H1 (cell line): ENCODE measurements at regions not wholly inside any gene's neighbourhood (a gene's known extent, or its start where the extent isn't known, plus 50 kb on each side); places are given as distances from the start of the nearest gene placed in this dataset.

ENCODE experiments used
- CTCF ChIA-PET: fragments of 300-600 bp; sonication (Branson Sonifier 250); formaldehyde crosslinking; loops from one replicate; lab custom pipeline; 2021; ENCODE audit not compliant: partially characterized antibody; lab: Charles Lee
- POLR2A ChIA-PET: fragments of 300-600 bp; sonication (Branson Sonifier 250); formaldehyde crosslinking; loops from one replicate; lab custom pipeline; 2021; ENCODE audit warnings: inconsistent platforms; ENCODE audit not compliant: partially characterized antibody; lab: Charles Lee
- DNase-seq, 2 experiments: peaks; one replicate each; pipeline versions ENCODE4 v3.0.0 to v3.0.0-alpha.2; 2010 to 2022; ENCODE audit warnings: low spot score in 2 of 2, low read depth in 1 of 2, mixed read lengths in 1 of 2
- FAIRE-seq: peaks from 2 replicates; lab custom pipeline; 2011; peaks lifted over from hg19 to GRCh38; lab: Jason Lieb, UNC
- H2AFZ ChIP-seq: 2 replicates; pipeline ENCODE4 v1.8.1; 2012; ENCODE audit warnings: low read length, inconsistent platforms
- H2AK5ac ChIP-seq: 2 replicates; pipeline ENCODE4 v1.6.1; 2013; ENCODE audit warnings: low read depth, low read length
- H2BK120ac ChIP-seq: replicated peaks from 2 replicates; pipeline ENCODE3; 2013; ENCODE audit warnings: low read depth, low read length, inconsistent platforms
- H2BK12ac ChIP-seq: 2 replicates; pipeline ENCODE4 v1.6.1; 2013; ENCODE audit warnings: low read depth, low read length
- H2BK15ac ChIP-seq: 2 replicates; pipeline ENCODE4 v1.6.1; 2013; ENCODE audit warnings: low read length
- H2BK20ac ChIP-seq: 2 replicates; pipeline ENCODE4 v1.6.1; 2013; ENCODE audit warnings: low read length
- H2BK5ac ChIP-seq: 2 replicates; pipeline ENCODE4 v1.6.1; 2013; ENCODE audit warnings: low read depth, low read length
- H3K14ac ChIP-seq: 2 replicates; pipeline ENCODE4 v1.6.1; 2013; ENCODE audit warnings: inconsistent platforms; ENCODE audit not compliant: insufficient read length
- H3K18ac ChIP-seq: 2 replicates; pipeline ENCODE4 v1.6.1; 2013; ENCODE audit warnings: low read length; ENCODE audit errors: extremely low read depth
- H3K23ac ChIP-seq: 2 replicates; pipeline ENCODE4 v1.6.1; 2013; ENCODE audit warnings: inconsistent platforms; ENCODE audit not compliant: insufficient read length
- H3K23me2 ChIP-seq: 2 replicates; pipeline ENCODE4 v1.6.1; 2013; ENCODE audit warnings: low read depth, low read length
- H3K27ac ChIP-seq: 2 replicates; pipeline ENCODE4 v1.6.1; 2011; ENCODE audit warnings: low read depth, low read length, inconsistent platforms
- H3K27me3 ChIP-seq, 4 experiments: replicated peaks in 1 of 4; 1 replicate in 1 of 4; 2 replicates in 3 of 4; pipeline versions ENCODE4 v1.6.1 to v1.8.1; 2011 to 2013; ENCODE audit warnings: low read length in 3 of 4, mild to moderate bottlenecking in 3 of 4, inconsistent platforms in 2 of 4, mixed read lengths in 2 of 4, moderate library complexity in 1 of 4; ENCODE audit not compliant: control insufficient read depth in 3 of 4, insufficient read depth in 3 of 4; ENCODE audit errors: extremely low read depth in 1 of 4
- H3K36me3 ChIP-seq, 4 experiments: 2 replicates each; pipeline versions ENCODE4 v1.6.1 to v1.8.1; 2011 to 2013; ENCODE audit warnings: mild to moderate bottlenecking in 4 of 4, low read length in 3 of 4, moderate library complexity in 2 of 4, control low read depth in 1 of 4, inconsistent platforms in 1 of 4; ENCODE audit not compliant: insufficient read depth in 4 of 4, control insufficient read depth in 2 of 4
- H3K4ac ChIP-seq: replicated peaks from 2 replicates; pipeline ENCODE3; 2013; ENCODE audit warnings: low read length, low read depth, mixed read lengths, inconsistent platforms; ENCODE audit not compliant: insufficient read length
- H3K4me1 ChIP-seq, 4 experiments: replicated peaks in 1 of 4; 1 replicate in 1 of 4; 2 replicates in 3 of 4; pipeline versions ENCODE4 v1.6.1 to v1.8.1; 2011 to 2013; ENCODE audit warnings: low read length in 3 of 4, inconsistent platforms in 2 of 4, mixed read lengths in 1 of 4; ENCODE audit not compliant: insufficient read depth in 4 of 4, control insufficient read depth in 3 of 4
- H3K4me2 ChIP-seq, 2 experiments: 2 replicates each; pipeline versions ENCODE4 v1.6.1 to v1.8.1; 2011 to 2013; ENCODE audit warnings: low read depth in 2 of 2, low read length in 2 of 2, control low read depth in 1 of 2, inconsistent platforms in 1 of 2, mild to moderate bottlenecking in 1 of 2; ENCODE audit not compliant: insufficient read depth in 1 of 2
- H3K4me3 ChIP-seq, 4 experiments: fragments of 200-600, 300-600 bp in 1 of 4; sonication (generic), shearing (Covaris generic), sonication (Bioruptor Twin) in 1 of 4; 2 replicates each; pipeline versions ENCODE4 v1.5.1 to v1.8.1; 2011 to 2016; ENCODE audit warnings: low read length in 4 of 4, low read depth in 3 of 4, control low read depth in 2 of 4, inconsistent platforms in 2 of 4, mild to moderate bottlenecking in 2 of 4, mixed read lengths in 1 of 4, moderate library complexity in 1 of 4; ENCODE audit not compliant: insufficient read depth in 2 of 4; ENCODE audit errors: extremely low read depth in 1 of 4
- H3K56ac ChIP-seq: replicated peaks from 2 replicates; pipeline ENCODE3; 2013; ENCODE audit warnings: low read depth, mild to moderate bottlenecking, mixed read lengths, low read length, inconsistent platforms; ENCODE audit not compliant: insufficient read length
- H3K79me1 ChIP-seq: 2 replicates; pipeline ENCODE4 v1.6.1; 2013; ENCODE audit warnings: low read depth, low read length, control low read depth
- H3K79me2 ChIP-seq, 2 experiments: 2 replicates each; pipeline versions ENCODE4 v1.6.1 to v1.8.1; 2012 to 2013; ENCODE audit warnings: low read length in 2 of 2, mild to moderate bottlenecking in 2 of 2, inconsistent platforms in 1 of 2; ENCODE audit not compliant: insufficient read depth in 2 of 2, control insufficient read depth in 1 of 2
- H3K9ac ChIP-seq, 4 experiments: replicated peaks in 1 of 4; 1 replicate in 1 of 4; 2 replicates in 3 of 4; pipeline versions ENCODE4 v1.6.1 to v1.8.1; 2011 to 2013; ENCODE audit warnings: low read depth in 3 of 4, low read length in 3 of 4, control low read depth in 2 of 4, mild to moderate bottlenecking in 2 of 4, moderate library complexity in 2 of 4, inconsistent platforms in 1 of 4; ENCODE audit errors: extremely low read depth in 1 of 4
- H3K9me3 ChIP-seq, 2 experiments: 2 replicates each; pipeline versions ENCODE4 v1.6.1 to v1.8.1; 2012 to 2013; ENCODE audit warnings: mild to moderate bottlenecking in 2 of 2, moderate library complexity in 2 of 2, control low read depth in 1 of 2, inconsistent platforms in 1 of 2, low read depth in 1 of 2, low read length in 1 of 2, mixed read lengths in 1 of 2; ENCODE audit not compliant: insufficient read depth in 2 of 2
- H4K20me1 ChIP-seq, 2 experiments: replicated peaks in 1 of 2; 2 replicates each; pipeline versions ENCODE3 to v1.8.1; 2011 to 2013; ENCODE audit warnings: inconsistent platforms in 2 of 2, low read length in 2 of 2, mild to moderate bottlenecking in 1 of 2; ENCODE audit not compliant: insufficient read depth in 2 of 2, control insufficient read depth in 1 of 2
- H4K5ac ChIP-seq: 2 replicates; pipeline ENCODE4 v1.6.1; 2013; ENCODE audit warnings: low read length, low read depth, mixed read lengths, inconsistent platforms; ENCODE audit not compliant: insufficient read length
- H4K8ac ChIP-seq: 2 replicates; pipeline ENCODE4 v1.8.0; 2013; ENCODE audit warnings: mild to moderate bottlenecking, moderate library complexity, low read length, inconsistent platforms; ENCODE audit not compliant: insufficient read depth; ENCODE audit errors: extremely low read depth
- H4K91ac ChIP-seq: replicated peaks from 2 replicates; pipeline ENCODE3; 2013; ENCODE audit warnings: low read length, mixed read lengths, inconsistent platforms; ENCODE audit not compliant: insufficient read length
- BRCA1 ChIP-seq: IDR thresholded peaks from 2 replicates; pipeline ENCODE4 v1.6.1; 2012; ENCODE audit warnings: low read depth, low read length, improper control_type of control experiment
- CBX8 ChIP-seq: fragments of 300-800, 300-1000 bp; sonication (generic); IDR thresholded peaks from 2 replicates; pipeline ENCODE4 v1.7.1; 2016; ENCODE audit warnings: low read depth, low read length, borderline replicate concordance
- CEBPB ChIP-seq: IDR thresholded peaks from 2 replicates; pipeline ENCODE4 v1.6.1; 2012; ENCODE audit warnings: low read depth, low read length
- CTBP2 ChIP-seq: IDR thresholded peaks from 2 replicates; pipeline ENCODE4 v1.7.0; 2011; ENCODE audit warnings: borderline replicate concordance, mild to moderate bottlenecking, moderate library complexity, mixed read lengths, low read length; ENCODE audit not compliant: insufficient read depth, insufficient read length
- EP300 ChIP-seq, 2 experiments: IDR thresholded peaks; 1 replicate in 1 of 2; 2 replicates in 1 of 2; pipeline ENCODE4 v1.6.1; 2011 to 2012; ENCODE audit warnings: low read depth in 2 of 2, low read length in 2 of 2, mild to moderate bottlenecking in 2 of 2, borderline replicate concordance in 1 of 2, inconsistent platforms in 1 of 2, moderate library complexity in 1 of 2
- JUND ChIP-seq: IDR thresholded peaks from 2 replicates; pipeline ENCODE4 v1.6.1; 2011; ENCODE audit warnings: mild to moderate bottlenecking, improper control_type of control experiment, low read length
- KDM1A ChIP-seq: fragments of 200-600, 300-600 bp; sonication (generic); IDR thresholded peaks from 2 replicates; pipeline ENCODE4 v1.7.1; 2016; ENCODE audit warnings: mild to moderate bottlenecking, low read length, borderline replicate concordance
- POU5F1 ChIP-seq: IDR thresholded peaks from 2 replicates; pipeline ENCODE4 v1.6.1; 2011; ENCODE audit warnings: low read depth, mild to moderate bottlenecking, low read length, moderate library complexity
- RFX5 ChIP-seq: IDR thresholded peaks from 2 replicates; pipeline ENCODE4 v1.6.1; 2011; ENCODE audit warnings: low read depth, low read length, improper control_type of control experiment, borderline replicate concordance
- SIX5 ChIP-seq: IDR thresholded peaks from 2 replicates; pipeline ENCODE4 v1.6.1; 2011; ENCODE audit warnings: mild to moderate bottlenecking, low read depth, low read length
- TAF7 ChIP-seq: optimal IDR thresholded peaks from 2 replicates; pipeline ENCODE3; 2011; ENCODE audit warnings: low read depth, mild to moderate bottlenecking, inconsistent platforms, low read length, moderate library complexity, borderline replicate concordance
- ZNF274 ChIP-seq: IDR thresholded peaks from 2 replicates; pipeline ENCODE4 v1.7.0; 2012; ENCODE audit warnings: low read length, borderline replicate concordance; ENCODE audit errors: extremely low read depth
- WGBS, 2 experiments: shearing (Covaris generic) in 1 of 2; methylation state at CpG; one replicate each; pipeline versions ENCODE4 v1.1.6 to v1.1.7; 2013 to 2015; ENCODE audit warnings: low lambda C conversion rate in 2 of 2, mixed read lengths in 2 of 2, inconsistent platforms in 1 of 2, low coverage in 1 of 2, missing lambda C conversion rate in 1 of 2; ENCODE audit not compliant: insufficient replicate concordance in 2 of 2, insufficient coverage in 1 of 2, insufficient read length in 1 of 2; ENCODE audit errors: extremely low coverage in 1 of 2, missing lambda C conversion rate in 1 of 2; 5-methylcytosine and 5-hydroxymethylcytosine counted together

DNA sequence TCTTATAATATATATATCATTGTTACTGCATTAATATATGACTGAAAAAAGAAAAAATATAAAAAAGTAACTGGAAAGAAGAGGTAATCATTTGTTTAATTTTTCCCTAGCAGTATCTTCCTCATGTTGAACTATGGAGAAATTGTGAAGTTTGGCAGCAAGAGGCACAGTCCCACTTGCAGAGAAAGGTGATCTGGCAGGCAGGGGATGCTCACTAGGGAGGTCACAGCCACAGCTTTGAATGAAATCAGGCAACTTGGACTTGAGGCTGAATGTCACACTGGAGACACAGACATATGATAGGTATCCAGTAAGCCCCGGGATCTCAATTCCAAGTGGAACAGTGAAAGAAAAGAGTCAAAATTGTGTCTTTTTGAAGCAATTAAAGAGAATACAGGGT, 149.9 kb upstream of the RORA start:
- no peak overlapping the region for H2BK15ac ChIP-seq
- H2BK120ac ChIP-seq, result no peak overlapping the region
- no peaks in the 10 kb centered on the region for H3K27me3 ChIP-seq
- H3K4me3 ChIP-seq, result no peak overlapping the region
- 100% methylated on average over 1 of the region's 1 CpG; no CpG with 5 or more reads in 1 of the 2 experiments for WGBS, 2 experiments
- H3K4me2 ChIP-seq, result no peak overlapping the region
- H2AFZ ChIP-seq, result no peak overlapping the region
- DNase-seq (no peak), FAIRE-seq (no peak)
- H2BK5ac ChIP-seq, result no peak overlapping the region
- no peak overlapping the region for H2AK5ac ChIP-seq
- no peak overlapping the region for H3K27ac ChIP-seq
- H2BK20ac ChIP-seq, result no peak overlapping the region
- no peaks in the 10 kb centered on the region for H3K4me1 ChIP-seq
- no peaks in the 10 kb centered on the region for H4K20me1 ChIP-seq
- no peak overlapping the region for H4K91ac ChIP-seq
- H3K23ac ChIP-seq, result no peak overlapping the region
- CTCF ChIA-PET, result interaction anchor here (1.2 to 1.7 kb wide), 2 partner anchors 10 to 30 kb away, joined by 3 read pairs; no protein-coding TSS in a partner anchor
- H2BK12ac ChIP-seq, result no peak overlapping the region
- no peaks in the 10 kb centered on the region for H3K9me3 ChIP-seq
- H3K9ac ChIP-seq, result no peak overlapping the region
- no peaks in the 10 kb centered on the region for H3K79me2 ChIP-seq
- no peak overlapping the region for H4K8ac ChIP-seq
- no peak overlapping the region for H3K4ac ChIP-seq
- H3K56ac ChIP-seq, result no peak overlapping the region
- no peaks in the 10 kb centered on the region for H3K79me1 ChIP-seq
- H3K14ac ChIP-seq, result no peak overlapping the region
- POLR2A ChIA-PET, result no interaction called here
- H4K5ac ChIP-seq, result no peak overlapping the region
- no peaks in the 10 kb centered on the region for H3K23me2 ChIP-seq
- no peaks in the 10 kb centered on the region for H3K36me3 ChIP-seq
- no peak overlapping the region for H3K18ac ChIP-seq
- TF ChIP-seq ZNF274 (no peak), CBX8 (no peak), CEBPB (no peak), POU5F1 (no peak), SIX5 (no peak), CTBP2 (no peak), RFX5 (no peak), JUND (no peak), KDM1A (no peak), EP300 (IDR thresholded peaks at IDR 0.05; ENCODE audit: borderline replicate concordance in 1 of 2, low read depth in 2 of 2, low read length in 2 of 2) (no peak), BRCA1 (no peak), TAF7 (no peak)
